Thymus (tissue), 11 donors: ENCODE measurements at regions not wholly inside any gene's neighbourhood (a gene's known extent, or its start where the extent isn't known, plus 50 kb on each side); places are given as distances from the start of the nearest gene placed in this dataset.

Experiments used
- DNase-seq, 9 donors: peaks; one replicate each; pipeline ENCODE4 v3.0.0-alpha.2; 2013; ENCODE audit warnings: low spot score in 9 of 9, low read depth in 6 of 9, missing footprints in 1 of 9
- H3K27ac ChIP-seq, 2 donors: one replicate each; pipeline ENCODE4 v1.5.1; 2013; ENCODE audit warnings: control low read depth in 1 of 2, low read depth in 1 of 2, low read length in 1 of 2, mild to moderate bottlenecking in 1 of 2, moderate library complexity in 1 of 2
- H3K27me3 ChIP-seq, 2 donors: one replicate each; pipeline ENCODE4 v1.5.1; 2013; ENCODE audit warnings: low read length in 1 of 2; ENCODE audit not compliant: control insufficient read depth in 2 of 2, insufficient read depth in 1 of 2
- H3K36me3 ChIP-seq, 2 donors: one replicate each; pipeline ENCODE4 v1.5.1; 2013; ENCODE audit warnings: low read length in 1 of 2, mild to moderate bottlenecking in 1 of 2, moderate library complexity in 1 of 2; ENCODE audit not compliant: control insufficient read depth in 2 of 2, insufficient read depth in 2 of 2
- H3K4me1 ChIP-seq, 2 donors: one replicate each; pipeline ENCODE4 v1.5.1; 2013; ENCODE audit warnings: low read length in 2 of 2; ENCODE audit not compliant: control insufficient read depth in 2 of 2, insufficient read depth in 2 of 2
- H3K4me3 ChIP-seq, 2 donors: one replicate each; pipeline ENCODE4 v1.5.1; 2013; ENCODE audit warnings: low read length in 2 of 2, control low read depth in 1 of 2, mild to moderate bottlenecking in 1 of 2
- H3K9me3 ChIP-seq, 2 donors: one replicate each; pipeline ENCODE4 v1.5.1; 2013; ENCODE audit warnings: low read length in 1 of 2, mild to moderate bottlenecking in 1 of 2; ENCODE audit not compliant: control insufficient read depth in 2 of 2, insufficient read depth in 1 of 2
- WGBS: extraction: QIAGEN DNeasy Blood & Tissue Kit; methylation state at CpG from one replicate; pipeline ENCODE4 v1.1.7; 2013; 5-methylcytosine and 5-hydroxymethylcytosine counted together
- donor health status: healthy.

- no peak overlapping the region for H3K4me3 ChIP-seq
- 92% methylated on average over 4 of the region's 4 CpGs for WGBS
- H3K36me3 ChIP-seq, result no peaks in the 10 kb centered on the region
- H3K27ac ChIP-seq, result no peak overlapping the region
- DNase-seq, result no peak
- H3K9me3 ChIP-seq, result no peaks in the 10 kb centered on the region
- peaks cover 0 to 14% of the 10 kb centered on the region in 2 donors for H3K27me3 ChIP-seq
- H3K4me1 ChIP-seq, result no peaks in the 10 kb centered on the region
These were observed 265.0 kb upstream of the RPS6KA3 start for GRCh38 chrX:20531667-20532066.

DNA sequence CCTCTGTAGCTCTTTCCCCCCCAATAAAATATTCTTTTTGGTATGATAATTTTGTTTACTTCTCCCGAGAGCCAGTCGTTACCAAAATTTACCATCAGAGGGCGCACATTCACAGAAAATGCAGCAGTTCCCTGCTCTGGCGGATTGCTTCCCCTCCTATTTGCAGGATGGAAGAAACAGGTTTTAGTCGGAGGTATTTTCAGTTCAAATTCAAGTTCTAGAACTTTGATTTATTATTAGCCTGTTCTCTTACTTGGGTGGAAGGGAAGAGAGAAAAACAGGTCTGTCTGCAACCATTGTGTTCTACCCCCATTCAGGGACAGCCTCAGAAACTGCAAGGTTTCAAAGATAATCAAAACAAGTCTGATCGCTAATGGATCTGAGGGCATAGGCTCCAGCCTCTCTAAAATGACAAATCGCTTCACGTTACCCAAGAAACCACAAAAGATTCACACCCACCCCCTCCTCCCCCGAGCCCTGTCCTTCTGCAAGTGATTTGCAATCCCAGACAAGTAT lies 263.8 kb upstream of the RPS6KA3 start:
- DNase-seq, result peak in 8 of 9 donors; percentile 9 to 67 (median 21)
- H3K27ac ChIP-seq, result no peak overlapping the region
- H3K27me3 ChIP-seq, result peaks cover 0 to 14% of the 10 kb centered on the region in 2 donors
- no peak overlapping the region for H3K4me3 ChIP-seq
- WGBS, result 2% methylated on average over 9 of the region's 9 CpGs
- no peaks in the 10 kb centered on the region for H3K36me3 ChIP-seq
- H3K4me1 ChIP-seq, result no peaks in the 10 kb centered on the region
- no peaks in the 10 kb centered on the region for H3K9me3 ChIP-seq

DNA sequence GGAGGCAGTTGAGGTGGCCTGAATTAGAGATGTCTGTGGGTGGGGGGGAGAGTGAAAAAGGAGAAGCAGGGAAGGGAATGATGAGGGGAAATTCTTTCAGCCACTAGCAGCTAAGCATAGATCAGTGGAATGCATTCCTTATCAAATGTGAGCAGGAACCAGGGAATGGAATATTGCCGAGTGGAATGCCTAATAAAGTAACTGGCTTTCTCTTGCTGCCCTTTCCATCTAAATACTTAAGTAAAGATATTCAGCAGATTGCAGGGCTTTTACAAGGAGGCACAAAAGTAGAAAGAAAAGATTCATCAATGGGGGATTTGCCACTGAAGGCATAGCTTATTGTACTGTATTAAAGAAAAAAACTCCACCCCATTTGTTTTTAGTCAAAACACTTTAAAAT lies 263.0 kb upstream of the RPS6KA3 start:
- Histone ChIP-seq H3K4me3 (no peak overlapping the region), H3K9me3 (no peaks in the 10 kb centered on the region), H3K27me3 (peaks cover 0 to 14% of the 10 kb centered on the region in 2 donors), H3K27ac (no peak overlapping the region), H3K4me1 (no peaks in the 10 kb centered on the region), H3K36me3 (no peaks in the 10 kb centered on the region)
- no peak for DNase-seq
- WGBS, result 63% methylated on average over 1 of the region's 1 CpG

- H3K27me3 ChIP-seq, result peaks cover 0 to 14% of the 10 kb centered on the region in 2 donors
- H3K27ac ChIP-seq, result no peak overlapping the region
- no peak overlapping the region for H3K4me3 ChIP-seq
- H3K9me3 ChIP-seq, result no peaks in the 10 kb centered on the region
- 45% methylated on average over 9 of the region's 9 CpGs for WGBS
- DNase-seq, result no peak
- H3K4me1 ChIP-seq, result no peaks in the 10 kb centered on the region
- no peaks in the 10 kb centered on the region for H3K36me3 ChIP-seq
These were observed 262.6 kb upstream of the RPS6KA3 start for GRCh38 chrX:20529301-20529700.

- Histone ChIP-seq H3K27me3 (peaks cover 0 to 10% of the 10 kb centered on the region in 2 donors), H3K4me1 (peaks cover 0 to 3% of the 10 kb centered on the region in 2 donors), H3K36me3 (no peaks in the 10 kb centered on the region), H3K4me3 (no peak overlapping the region), H3K9me3 (no peaks in the 10 kb centered on the region), H3K27ac (no peak overlapping the region)
- 22% methylated on average over 3 of the region's 3 CpGs for WGBS
- peak in 1 of 9 donors; percentile 31 for DNase-seq
These were observed 260.9 kb upstream of the RPS6KA3 start for GRCh38 chrX:20527558-20528011.

DNA sequence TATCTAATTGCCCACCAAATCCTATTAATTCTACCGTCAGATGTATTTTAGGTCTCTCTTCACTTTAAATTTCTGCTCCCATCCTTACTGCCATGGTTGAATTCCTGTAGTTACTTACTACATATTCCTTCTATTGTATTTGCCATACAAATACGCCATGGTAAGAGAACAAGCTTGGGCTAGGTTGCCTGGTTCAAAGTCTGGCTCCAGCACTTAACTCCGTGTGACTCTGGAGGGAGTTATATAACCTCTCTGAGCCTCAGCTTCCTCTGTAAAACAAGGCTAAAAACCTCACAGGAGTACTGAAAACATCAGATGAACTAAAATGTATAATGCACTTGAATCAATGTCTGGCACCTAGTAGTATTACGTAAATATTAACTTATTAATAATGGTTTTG lies 260.3 kb upstream of the RPS6KA3 start:
- H3K36me3 ChIP-seq, result no peaks in the 10 kb centered on the region
- no peak overlapping the region for H3K4me3 ChIP-seq
- H3K27ac ChIP-seq, result no peak overlapping the region
- H3K27me3 ChIP-seq, result peaks cover 0 to 10% of the 10 kb centered on the region in 2 donors
- WGBS, result 72% methylated on average over 4 of the region's 4 CpGs
- no peak for DNase-seq
- H3K4me1 ChIP-seq, result peaks cover 0 to 3% of the 10 kb centered on the region in 2 donors
- no peaks in the 10 kb centered on the region for H3K9me3 ChIP-seq

- no peaks in the 10 kb centered on the region for H3K36me3 ChIP-seq
- H3K27ac ChIP-seq, result no peak overlapping the region
- peaks cover 0 to 3% of the 10 kb centered on the region in 2 donors for H3K4me1 ChIP-seq
- no peak overlapping the region for H3K4me3 ChIP-seq
- WGBS, result 7% methylated on average over 5 of the region's 5 CpGs
- no peaks in the 10 kb centered on the region for H3K9me3 ChIP-seq
- no peaks in the 10 kb centered on the region for H3K27me3 ChIP-seq
- DNase-seq, result peak in 3 of 9 donors; percentile 9 to 46 (median 18)
These were observed 257.1 kb upstream of the RPS6KA3 start for GRCh38 chrX:20523626-20524312.

- Histone ChIP-seq H3K36me3 (no peaks in the 10 kb centered on the region), H3K27ac (no peak overlapping the region), H3K4me1 (peaks cover 0 to 3% of the 10 kb centered on the region in 2 donors), H3K27me3 (no peaks in the 10 kb centered on the region), H3K9me3 (no peaks in the 10 kb centered on the region), H3K4me3 (no peak overlapping the region)
- no peak for DNase-seq
- WGBS, result 97% methylated on average over 3 of the region's 3 CpGs
These were observed 255.7 kb upstream of the RPS6KA3 start for GRCh38 chrX:20522420-20522819.

- no peak for DNase-seq
- Histone ChIP-seq H3K27me3 (no peaks in the 10 kb centered on the region), H3K36me3 (no peaks in the 10 kb centered on the region), H3K4me3 (no peak overlapping the region), H3K4me1 (peaks cover 0 to 3% of the 10 kb centered on the region in 2 donors), H3K9me3 (no peaks in the 10 kb centered on the region), H3K27ac (no peak overlapping the region)
- 95% methylated on average over 4 of the region's 4 CpGs for WGBS
These were observed 254.5 kb upstream of the RPS6KA3 start for GRCh38 chrX:20521222-20521621.
